ENCODE measurements at regions not wholly inside any gene's neighbourhood (a gene's known extent, or its start where the extent isn't known, plus 50 kb on each side); places are given as distances from the start of the nearest gene placed in this dataset.
"Not testable (repeated sequence)": the region's sequence is repeated elsewhere in the genome, so short reads cannot be mapped to it uniquely, and the experiment has no call there.

DNA sequence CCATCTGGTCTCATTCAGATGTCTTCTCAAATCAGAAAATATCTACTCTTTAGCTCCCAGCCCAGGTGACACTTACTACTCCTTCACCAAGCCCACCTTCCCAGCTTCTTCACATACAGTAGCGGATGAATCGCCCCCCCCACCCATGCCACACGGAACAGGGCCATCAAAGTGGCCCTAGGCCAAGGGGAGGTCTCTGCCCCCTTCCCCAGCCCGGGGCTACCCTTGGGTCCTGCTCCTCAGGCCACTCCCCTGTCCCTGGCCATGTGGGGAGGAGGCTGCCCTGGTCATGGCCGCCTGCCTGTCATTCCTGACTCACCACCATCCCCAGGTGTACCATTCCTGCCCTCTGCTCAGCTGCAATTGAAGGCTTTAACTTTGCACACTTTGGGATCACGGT is 142.8 kb downstream of the NECTIN1 start:
- no peak for DNase-seq

DNA sequence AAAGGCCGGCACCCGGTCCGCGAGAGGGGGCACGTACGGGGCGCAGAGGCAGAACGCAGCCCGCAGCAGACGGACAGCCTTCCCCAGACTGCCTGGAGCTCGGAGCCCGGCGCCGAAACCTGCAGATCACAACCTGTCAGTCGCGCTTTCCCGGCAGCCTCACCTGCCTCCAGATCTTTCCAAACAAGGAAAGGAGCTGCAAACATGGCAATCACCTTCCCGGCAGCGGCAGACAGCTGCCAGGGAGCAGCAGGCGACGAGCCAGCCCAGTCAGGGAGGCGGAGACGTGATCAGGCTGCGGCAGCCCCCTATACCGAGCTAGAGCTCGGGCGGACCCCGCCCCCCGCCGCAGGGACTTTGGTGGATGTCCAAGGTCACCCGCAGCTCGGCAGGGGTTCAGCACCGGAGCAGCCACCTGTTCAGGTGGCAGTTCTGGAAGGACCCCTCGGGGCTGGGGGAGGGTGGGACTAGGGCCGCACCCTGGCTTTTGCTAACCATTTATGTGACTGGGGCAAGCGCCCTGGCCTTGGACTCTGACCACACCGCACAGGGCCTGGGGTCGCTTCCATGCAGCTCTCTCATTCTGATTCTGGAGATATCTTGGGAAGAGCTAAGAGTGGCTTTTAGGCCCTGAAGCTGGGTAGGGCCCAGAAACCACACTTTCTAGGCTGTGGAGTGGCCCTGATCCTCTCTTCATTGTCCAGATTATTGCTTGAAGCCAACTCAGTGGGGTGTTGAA is 143.8 kb downstream of the NECTIN1 start:
- no peak for DNase-seq

DNA sequence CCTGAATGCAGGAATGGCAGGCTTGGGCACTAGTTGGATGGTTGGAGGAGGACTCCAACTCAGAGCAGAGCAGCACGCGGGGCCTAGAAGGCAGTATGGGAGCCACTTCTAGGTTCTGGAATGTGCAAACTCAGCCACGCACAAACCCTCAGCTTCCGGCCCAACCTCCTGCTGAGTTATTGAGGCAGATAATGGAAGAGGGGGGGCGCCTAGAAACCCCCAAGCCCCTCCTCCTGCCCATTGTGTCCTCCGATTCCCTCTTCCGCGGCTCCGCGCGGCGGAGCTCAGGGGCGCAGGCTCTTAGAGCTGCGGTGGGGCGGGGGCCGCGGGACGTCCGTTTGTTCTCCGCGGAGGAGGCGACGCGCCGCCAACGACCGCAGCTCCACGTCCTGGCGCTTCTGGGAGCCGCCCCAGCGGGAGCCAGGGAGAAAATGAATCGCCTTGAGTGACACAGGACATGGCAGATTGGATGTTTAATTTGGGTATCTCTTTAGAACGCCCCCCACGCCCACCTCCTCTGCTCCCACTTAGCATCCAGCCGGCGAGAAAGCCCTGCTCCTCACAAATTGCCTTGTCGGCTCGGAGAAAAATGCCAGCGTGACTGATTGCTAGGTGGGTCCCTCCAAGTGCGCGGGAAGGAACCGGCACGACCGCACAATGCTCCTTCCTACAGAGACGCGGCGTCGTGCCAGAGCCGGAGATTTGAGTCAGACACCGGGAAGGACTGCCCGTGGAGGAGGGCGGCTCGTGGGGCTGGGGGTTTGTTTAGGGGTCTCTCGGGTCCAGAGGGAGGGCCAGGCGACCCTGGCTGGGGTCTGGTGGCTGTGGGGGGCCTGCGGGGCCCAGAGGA is 144.6 kb downstream of the NECTIN1 start:
- DNase-seq: no peak

DNA sequence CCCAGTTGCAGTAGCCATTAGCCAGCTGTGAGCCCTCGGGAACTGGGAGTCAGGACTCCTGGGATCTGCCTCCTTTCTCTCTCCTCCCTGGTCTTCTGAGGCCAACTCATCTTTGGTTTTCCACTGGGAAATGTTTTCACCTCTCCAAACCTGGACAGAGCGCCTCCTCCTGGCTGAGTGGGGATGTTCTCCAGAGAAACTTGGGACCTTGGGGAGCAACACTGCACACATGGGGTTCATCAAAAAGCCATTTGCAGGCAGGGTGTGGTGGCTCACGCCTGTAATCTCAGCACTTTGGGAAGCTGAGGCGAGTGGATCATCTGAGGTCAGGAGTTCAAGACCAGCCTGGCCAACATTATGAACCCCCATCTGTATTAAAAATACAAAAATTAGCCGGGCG is 145.4 kb downstream of the NECTIN1 start:
- DNase-seq: no peak

DNA sequence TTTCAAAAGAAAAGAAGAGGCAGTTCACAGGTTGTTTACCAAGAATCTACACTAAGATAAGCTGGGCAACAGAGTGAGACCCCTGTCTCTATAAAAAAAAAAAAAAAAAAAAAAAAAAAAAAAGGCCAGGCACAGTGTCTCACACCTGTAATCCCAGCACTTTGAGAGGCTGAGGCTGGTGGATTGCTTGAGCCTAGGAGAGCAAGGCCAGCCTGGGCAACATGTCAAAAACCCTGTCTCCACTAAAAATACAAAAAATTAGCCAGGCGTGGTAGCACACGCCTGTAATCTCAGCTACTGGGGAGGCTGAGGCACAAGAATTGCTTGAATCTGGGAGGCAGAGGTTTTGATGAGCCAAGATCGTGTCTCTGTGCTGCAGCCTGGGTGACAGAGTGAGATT is 147.6 kb downstream of the NECTIN1 start:
- not testable (repeated sequence) for DNase-seq

DNA sequence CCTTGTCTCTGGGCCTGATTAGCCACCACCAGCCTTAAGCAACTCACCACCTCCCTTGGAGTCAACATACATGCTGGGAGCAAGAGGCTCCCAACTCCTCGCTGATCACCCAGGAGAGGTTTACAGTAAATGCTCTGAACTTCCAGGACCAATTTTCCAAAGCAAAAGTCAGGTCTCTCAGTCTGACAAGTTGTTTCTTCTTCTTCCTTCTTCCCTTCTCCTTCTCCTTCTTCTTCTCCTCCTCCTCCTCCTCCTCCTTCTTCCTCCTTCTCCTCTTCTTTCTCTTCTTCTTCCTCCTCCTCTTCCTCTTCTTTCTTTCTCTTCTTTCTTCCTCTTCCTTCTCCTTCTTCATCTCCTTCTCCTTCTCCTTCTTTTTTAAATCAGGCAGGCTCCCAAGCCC is 148.2 kb downstream of the NECTIN1 start:
- DNase-seq: no peak

DNA sequence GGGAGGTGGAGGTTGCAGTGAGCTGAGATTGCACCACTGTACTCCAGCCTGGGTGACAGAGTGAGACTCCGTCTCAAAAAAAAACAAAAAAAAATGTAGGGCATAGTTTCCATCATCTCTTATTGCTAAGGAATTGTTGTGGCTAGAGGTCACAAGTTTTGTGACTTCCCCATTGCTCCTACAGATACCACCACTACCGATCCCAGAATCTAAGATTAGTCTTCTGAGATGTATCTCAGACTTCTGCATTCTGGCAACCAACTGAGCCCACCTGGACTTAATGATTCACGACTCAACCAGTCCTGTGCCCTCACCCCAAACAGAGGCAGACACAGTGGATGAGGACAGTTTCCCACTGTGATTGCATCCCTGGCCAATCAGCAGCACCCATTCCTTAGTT is 148.9 kb downstream of the NECTIN1 start:
- no peak for DNase-seq

DNA sequence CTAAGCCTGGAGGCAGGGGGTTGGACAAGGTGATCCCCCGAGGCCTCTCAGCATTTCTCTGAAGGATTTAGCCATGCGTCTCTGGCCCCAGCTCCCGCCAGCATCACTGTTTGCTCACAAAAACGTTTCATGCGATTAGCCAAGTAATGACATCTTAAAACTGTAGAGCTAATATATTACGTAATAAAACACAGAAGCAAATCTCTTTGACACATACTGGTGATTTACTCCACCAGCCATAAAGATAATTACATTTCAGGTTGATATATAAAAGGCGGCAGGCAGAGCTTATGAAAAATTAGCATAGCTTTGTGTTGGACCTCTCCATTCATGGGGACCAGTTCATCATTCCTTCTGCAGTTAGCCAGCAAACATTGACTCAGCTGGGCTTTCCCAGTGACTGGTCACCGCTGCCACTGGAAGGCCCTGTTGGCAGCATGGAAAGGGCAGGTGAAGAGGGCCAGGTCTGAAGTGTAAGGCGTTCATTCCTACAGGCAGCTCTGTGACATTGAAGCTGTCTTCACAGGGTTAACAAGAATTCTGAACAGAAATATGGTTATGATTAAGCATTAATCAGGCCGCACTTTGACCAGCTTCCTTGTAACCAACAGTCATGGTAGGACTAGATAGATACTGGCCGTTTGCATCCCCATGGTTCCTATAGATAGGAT is 150.3 kb downstream of the NECTIN1 start:
- DNase-seq: no peak

DNA sequence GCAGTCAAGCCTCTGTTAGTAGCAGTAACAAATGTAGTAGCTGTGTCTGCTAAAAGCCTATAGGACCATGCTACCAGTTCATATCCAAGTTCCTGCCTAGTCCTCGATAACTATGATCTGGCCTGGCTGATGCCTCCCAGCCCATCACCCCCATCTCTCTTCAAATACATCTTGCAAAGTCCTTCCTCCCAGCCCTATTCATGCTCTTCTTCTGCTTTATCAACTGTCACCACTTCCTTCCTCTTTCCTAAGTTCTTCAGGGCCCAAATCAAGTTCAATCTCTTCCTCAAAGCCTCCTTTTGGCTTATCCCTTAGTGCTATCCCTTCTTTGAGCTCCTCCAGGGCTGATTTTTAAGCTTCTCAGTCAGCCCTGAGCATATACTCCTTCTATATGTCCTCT is 150.9 kb upstream of the THY1 start:
- no peak for DNase-seq

DNA sequence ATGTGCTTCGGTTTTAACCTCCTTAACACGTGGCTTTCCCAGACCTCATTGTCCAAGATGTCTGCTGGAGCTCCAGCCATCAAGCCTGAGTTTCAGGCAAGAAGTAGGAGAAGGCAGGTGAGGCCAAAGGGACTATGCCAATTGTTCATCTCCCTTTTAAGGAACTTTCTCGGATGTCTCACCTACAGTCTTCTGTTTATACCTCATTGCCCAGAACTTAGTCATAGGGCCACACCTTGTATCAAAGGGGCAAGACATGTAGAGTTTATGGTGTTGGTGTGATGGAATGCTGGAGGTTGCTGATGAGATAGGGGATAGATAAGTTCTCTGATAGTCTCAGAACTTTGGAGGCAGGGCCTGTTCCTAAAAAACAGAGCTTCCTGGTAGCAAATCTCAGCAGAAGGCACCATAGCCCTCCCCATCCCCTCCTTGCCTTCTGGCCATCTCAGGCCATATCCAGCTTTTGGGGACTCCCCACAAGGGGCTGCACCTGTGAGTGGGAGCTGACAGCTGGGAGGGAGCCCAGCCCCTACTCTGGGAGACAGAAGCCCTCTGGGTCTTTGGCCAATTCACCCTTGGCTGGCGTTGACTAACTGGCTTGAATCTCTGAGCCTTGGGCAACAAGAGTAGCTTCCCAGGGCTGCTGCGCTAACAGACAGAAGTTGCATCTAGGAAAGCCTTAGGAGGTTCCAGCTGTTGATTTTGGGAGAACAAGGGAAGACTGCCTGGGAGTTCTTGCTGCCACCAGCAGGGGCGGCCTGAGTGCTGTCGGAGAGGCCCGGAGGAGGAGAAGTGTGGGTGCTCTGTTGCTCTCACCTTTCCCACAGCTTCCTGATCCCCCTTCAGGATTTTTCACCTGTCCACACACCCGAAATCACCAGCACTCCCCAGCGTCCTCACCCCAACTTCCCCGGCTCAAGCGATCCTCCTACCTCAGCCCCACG is 149.8 kb upstream of the THY1 start:
- DNase-seq: no peak

DNA sequence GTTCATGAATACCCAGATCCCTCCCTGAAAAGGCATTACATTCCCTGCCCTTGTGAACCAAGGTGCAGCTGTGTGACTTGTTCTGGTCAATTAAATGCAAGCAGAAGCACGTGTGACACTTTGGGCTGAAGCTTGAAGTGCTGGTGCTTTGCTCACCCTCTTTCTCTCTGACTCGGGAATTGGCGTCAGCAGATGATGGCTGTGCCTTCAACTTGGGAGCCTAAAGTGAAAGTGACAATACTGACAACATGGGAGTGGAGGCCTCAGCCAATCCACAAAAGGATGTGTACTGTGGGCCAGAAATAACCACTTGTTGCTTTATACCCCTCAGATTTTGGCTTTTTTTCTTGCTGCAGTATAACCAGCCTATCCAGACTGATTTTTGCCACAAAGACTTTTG is 148.3 kb upstream of the THY1 start:
- no peak for DNase-seq

DNA sequence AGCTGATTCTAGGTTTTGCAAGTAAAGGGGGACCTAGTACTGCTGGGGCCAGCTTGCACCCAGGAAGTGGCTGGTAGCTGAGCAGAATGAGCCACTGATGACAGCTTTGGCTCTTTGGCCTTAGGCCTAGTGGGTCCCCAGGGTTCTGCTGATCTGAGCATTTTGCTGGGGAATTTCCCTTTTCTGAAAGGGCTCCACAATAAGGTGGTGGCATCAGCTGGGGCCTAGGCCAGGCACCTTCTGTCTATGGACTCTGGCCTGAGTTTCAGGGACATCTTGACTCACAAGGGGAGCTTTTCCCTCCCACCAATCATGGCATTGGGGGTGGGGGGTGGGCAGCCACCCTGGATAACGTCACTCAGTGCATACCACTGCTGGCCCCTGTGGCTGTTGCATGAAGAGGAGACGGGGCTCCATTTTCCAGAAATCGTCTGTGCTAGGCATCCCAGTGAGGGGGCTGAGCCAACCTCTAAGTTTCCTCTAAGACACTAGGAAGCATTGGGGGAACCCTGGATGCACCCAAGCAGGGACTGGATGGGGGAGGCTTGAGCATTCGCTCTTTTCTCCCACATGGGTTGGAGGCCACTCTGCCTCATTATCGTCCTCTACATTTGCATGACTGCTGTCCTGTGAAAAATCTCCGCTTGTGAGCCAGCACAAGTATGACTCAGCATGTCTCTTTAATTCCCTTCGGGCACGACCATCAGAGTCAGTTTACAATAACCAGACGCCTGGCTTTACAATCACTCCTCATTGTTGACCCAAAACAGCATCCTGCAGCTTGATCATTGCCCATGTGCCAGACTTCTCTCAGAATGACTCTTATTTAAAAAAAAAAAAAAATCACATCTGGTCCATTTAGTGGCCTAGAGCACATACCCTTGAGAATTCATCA is 145.0 kb upstream of the THY1 start:
- no peak for DNase-seq

DNA sequence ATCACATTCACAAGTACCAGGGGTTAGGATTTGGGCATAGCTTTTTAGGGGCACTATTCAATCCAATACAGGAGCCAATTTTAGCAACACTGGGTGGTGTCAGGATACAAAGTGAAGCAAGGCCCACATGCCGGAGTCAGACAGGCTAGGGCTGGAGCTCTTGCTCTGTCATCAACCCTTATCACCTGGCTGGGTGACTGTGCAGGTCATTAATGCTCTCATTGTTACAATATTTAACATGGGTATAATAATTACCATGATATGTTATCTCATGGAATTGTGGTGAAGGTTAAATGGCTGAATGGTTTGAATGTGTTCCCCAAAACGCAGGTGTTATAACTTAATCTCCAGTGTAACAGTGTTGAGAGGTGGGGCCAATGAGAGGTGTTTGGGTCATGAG is 143.3 kb upstream of the THY1 start:
- DNase-seq: no peak

DNA sequence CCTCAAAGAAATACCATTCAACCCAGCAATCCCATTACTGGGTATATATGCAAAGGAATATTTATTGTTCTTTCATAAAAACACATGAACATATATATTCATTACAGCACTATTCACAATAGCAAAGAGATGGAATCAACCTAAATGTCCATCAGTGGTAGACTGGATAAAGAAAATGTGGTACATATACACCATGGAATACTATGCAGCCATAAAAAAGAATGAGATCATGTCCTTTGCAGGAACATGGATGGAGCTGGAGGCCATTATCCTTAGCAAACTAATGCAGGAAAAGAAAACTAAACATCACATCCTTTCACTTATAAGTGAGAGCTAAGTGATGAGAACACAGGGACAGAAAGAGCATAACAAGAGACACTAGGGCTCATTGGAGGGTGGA is 142.7 kb upstream of the THY1 start:
- DNase-seq: not testable (repeated sequence)

DNA sequence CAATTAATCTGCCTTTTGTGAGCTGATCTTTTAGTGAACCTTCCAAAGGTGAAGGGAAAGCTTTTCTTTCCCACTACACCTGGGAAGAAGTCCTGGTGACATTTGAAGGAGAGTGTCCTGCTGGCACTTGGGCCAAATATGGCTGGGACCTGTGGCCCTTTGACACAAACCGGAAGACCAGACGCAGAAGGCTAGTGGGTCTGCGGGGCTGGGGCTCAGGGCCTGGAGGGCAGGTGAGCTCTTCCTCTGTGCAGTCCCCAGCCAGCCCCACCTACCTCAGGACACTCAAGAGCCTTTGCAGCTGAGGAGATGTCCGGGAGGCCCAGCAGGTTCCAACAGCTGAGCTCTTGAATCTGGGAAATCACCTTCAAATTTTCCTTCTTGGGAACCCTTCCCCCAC is 138.0 kb upstream of the THY1 start:
- DNase-seq: no peak

DNA sequence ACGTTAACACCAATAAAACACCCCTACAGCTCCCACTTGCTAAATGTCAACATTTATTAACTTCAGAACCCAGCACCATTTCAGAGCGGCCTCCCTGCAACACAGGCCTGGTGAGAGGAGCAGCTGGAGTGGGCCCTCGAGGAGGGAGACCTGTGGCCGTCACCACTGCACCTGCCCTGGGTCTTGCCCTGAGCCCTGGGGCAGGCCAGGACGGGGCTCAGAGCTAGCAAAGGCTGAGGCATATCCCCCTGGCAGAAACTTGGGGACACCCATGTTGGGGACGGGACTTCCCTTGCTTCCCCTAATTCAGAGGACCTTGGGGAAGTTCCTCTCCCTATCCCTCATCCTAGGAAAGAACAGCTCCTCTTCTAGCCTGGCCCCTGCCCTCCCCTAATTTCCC is 137.3 kb upstream of the THY1 start:
- no peak for DNase-seq

DNA sequence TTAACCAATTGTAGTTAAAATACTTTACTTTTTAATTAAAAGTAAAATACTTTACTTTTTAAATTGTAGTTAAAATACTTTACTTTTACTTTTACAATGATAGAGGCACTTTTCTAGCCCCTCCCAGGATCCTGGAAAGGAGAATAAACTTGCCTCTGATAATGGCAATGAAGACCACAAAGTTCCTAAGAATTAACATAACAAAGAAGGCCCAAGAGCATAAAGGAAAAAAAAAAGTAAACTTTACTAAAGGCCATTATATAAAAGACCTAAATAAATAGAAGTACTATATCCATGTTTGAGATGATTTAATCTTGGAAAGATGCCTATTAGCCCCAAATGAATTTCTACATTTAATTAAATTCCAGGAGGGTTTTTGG is 129.1 kb upstream of the THY1 start:
- no peak for DNase-seq

DNA sequence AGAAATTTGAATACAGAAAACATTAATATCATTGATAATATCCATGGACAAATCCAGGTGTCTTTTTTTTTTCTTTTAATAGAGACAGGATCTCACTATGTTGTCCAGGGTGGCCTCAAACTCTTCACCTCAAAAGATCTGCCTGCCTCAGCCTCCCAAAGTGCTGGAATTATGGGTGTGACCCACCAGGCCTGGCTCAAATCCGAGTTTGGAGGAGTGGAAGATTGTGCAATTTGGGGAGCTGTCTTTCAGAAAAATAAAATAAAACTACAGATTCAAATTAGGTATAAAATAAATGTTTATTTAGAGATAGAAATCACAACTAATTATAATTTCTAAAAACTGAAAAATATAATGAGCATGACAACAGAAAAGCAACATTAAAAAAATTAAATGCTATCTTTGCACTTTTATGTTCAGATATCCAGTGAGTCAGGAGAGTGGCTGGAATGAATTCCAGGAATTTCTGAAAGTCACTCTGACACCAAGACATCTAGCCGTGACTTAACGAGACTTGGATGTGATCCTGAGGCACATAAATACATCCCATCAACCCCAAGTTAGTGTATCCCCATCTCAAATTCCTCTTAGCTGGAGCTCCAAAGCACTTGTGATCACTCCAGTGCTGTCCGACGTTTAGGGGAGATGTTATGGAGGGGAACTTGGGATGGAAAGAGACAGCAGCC is 128.6 kb upstream of the THY1 start:
- DNase-seq: no peak

DNA sequence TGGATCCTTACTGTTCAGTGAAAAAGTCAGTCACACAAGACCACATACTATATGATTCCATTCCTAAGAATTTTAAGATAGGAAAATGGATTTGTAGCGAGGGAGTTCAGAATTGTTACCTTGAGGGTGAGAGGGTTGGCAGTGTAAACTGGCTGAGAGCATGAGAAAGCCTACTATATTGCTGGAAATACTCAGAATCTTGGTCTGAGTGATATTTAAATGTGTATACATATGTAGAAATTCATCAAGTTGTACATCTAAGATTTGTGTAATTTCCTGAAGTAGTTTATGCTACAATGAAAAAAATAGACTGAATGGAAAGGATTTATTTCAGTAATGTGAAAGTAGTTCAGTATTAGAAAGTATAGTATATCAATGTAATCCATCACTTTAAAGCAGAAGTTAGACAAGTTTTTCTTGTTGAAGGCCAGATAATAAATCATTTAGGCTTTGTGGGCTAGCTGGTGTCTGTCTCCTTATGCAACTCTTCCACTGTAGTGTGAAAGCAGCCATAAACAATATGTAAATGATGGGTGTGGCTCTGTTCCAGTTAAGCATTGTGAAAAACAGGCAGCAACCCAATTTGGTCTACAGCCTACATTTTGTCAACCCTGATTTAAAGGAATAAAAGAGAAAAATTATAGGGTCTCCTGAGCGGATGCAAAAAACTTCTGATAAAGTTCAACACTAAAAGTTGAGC is 127.2 kb upstream of the THY1 start:
- no peak for DNase-seq

DNA sequence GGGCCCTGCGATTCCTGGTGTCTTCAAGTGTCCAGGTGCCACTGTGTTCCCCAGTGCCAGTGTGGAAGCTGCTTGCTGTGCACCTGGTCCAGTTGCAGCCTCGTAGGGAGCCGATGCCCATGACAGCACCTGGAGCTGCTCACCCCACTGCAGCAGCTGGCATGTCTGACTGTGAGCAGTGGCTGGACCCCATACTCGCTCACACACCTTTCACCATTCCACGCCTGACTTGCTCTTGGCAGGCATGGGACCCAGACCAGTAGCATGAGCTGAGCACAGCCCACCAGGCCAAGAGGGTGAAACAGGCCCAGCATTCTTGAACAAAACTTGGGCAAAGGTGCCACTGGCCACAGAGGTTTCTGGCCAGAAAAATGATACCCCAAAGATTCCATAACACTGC is 124.5 kb upstream of the THY1 start:
- no peak for DNase-seq

Measured in effector CD4-positive, alpha-beta T cell (primary cell).